ENCODE measurements at regions not wholly inside any gene's neighbourhood (a gene's known extent, or its start where the extent isn't known, plus 50 kb on each side); places are given as distances from the start of the nearest gene placed in this dataset.

DNA sequence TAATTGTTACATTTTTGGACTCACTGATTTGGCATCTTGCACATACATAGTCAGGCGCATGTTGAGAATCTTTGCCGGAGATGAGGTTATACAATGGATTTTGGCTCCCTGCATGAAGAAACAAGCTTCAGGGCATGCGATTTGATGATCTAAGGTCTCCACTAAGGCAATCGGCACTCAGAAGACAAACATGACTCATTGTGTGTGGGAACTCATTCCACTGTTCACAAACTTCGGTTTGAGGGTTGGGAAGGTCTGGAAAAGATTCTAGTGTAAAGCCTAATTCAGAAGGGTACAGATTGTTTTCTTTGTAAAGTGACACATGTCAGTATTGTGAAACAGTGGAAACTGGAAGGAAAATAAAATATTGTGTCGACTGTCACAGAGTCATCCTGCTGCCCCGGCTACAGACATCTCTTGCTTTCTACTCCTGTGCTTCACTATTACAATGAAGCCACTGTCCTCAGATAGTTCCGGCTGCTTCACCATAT lies 192.6 kb upstream of the HMGA2 start:
- Histone ChIP-seq H3K27me3 (replicated peaks) (no peaks in the 10 kb centered on the region), H3K4me1 (replicated peaks) (peaks cover 38% of the 10 kb centered on the region), H3K27ac (peak overlapping the region; percentile 87), H3K36me3 (no peaks in the 10 kb centered on the region), H3K4me3 (no peak overlapping the region), H3K9me3 (replicated peaks) (no peaks in the 10 kb centered on the region)
- peak; percentile 89 to 94 for DNase-seq (ENCODE audit: low read depth in 1 of 2, low spot score in 2 of 2)

DNA sequence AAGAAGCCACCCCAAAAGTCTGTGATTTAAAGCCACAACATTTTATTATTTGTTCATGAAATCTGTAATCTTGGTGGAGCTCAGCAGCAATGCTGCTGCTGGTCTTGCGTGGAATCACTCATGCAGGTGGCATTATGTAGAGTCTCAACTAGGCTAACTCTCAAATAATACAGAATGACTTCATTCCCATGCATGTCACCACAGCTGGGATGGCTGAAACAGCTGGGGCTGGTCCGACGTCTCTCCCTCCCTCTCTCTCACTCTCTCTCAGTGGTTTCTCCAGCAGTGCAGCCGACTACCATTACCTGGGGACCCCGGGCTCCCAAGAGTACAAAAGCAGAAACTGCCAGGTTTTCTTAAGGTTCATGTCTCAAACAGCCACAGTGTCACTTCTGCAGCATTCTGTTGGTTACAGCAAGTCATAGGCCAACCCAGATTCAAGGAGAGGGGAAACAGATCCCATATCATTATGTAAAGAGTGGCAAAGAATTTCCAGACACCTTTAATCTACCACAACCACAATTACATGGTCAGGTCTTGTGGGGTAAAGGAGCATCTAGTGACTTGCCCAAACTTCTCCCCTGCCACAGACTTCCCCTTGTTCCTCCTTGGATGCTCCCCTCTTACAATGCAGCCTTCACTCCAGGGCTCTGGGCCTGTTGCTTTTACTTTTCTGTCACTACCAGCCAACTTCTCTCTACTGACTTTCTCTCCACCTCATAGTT lies 192.0 kb upstream of the HMGA2 start:
- no peaks in the 10 kb centered on the region for H3K27me3 ChIP-seq (replicated peaks)
- no peaks in the 10 kb centered on the region for H3K36me3 ChIP-seq
- H3K4me3 ChIP-seq, result no peak overlapping the region
- no peaks in the 10 kb centered on the region for H3K9me3 ChIP-seq (replicated peaks)
- H3K4me1 ChIP-seq (replicated peaks), result peaks cover 38% of the 10 kb centered on the region
- peak overlapping the region; percentile 87 for H3K27ac ChIP-seq
- DNase-seq (ENCODE audit: low read depth in 1 of 2, low spot score in 2 of 2), result no peak

DNA sequence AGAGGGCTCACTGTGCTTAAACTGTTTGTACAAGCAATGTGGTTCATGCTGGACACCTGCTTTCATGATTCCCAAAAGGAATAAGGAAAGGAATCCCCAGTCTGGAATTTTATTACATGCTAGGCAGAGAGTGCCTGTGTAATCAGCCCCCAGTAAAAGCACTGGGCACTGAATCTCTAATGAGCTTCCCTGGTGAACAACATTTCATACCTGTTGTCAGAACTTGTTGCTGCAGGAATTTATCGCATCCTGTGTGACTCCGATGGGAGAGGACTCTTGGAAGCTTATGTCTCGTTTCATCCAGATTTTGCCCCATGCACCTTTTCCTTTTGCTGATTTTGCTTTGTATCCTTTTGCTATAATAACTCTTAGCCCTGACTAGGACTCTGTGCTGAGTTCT lies 190.2 kb upstream of the HMGA2 start:
- Histone ChIP-seq H3K4me1 (replicated peaks) (peaks cover 48% of the 10 kb centered on the region), H3K4me3 (no peak overlapping the region), H3K36me3 (no peaks in the 10 kb centered on the region), H3K27me3 (replicated peaks) (no peaks in the 10 kb centered on the region), H3K9me3 (replicated peaks) (no peaks in the 10 kb centered on the region), H3K27ac (no peak overlapping the region)
- no peak for DNase-seq (ENCODE audit: low read depth in 1 of 2, low spot score in 2 of 2)

DNA sequence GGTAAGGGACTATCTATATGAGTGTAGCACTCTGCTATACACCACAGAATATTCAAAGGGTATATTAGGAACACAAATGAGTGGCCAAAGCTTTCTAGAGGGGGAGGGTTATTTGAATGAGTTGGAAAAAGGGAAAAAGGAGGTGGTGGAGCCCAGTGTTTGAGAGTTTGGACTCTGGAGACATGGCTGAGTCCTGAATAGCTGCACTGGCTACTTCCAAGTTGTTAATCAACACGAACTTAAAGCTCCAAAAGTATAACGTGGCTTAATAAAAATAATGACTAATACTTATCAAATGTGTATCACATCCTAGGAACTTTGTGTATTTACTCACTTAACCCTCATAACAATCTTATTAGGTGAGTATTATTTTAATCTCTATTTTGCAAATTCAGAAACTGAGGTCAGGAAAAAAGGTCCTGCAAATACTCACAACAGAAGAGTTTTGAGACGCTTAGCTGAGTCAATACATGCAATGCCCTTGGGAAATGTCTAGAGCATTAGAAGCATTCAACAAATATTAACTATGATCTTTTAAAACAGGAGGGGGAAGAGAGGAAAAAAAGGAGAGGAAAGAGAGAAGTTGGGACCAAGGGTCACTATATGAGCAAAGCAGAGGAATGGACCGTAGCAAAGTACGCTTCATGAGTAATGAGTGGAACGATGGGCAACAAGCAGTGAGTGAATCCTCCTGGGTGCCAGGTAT lies 189.5 kb upstream of the HMGA2 start:
- no peaks in the 10 kb centered on the region for H3K27me3 ChIP-seq (replicated peaks)
- H3K4me3 ChIP-seq, result no peak overlapping the region
- H3K9me3 ChIP-seq (replicated peaks), result no peaks in the 10 kb centered on the region
- H3K4me1 ChIP-seq (replicated peaks), result peaks cover 48% of the 10 kb centered on the region
- H3K36me3 ChIP-seq, result no peaks in the 10 kb centered on the region
- no peak overlapping the region for H3K27ac ChIP-seq
- DNase-seq (ENCODE audit: low read depth in 1 of 2, low spot score in 2 of 2), result no peak

DNA sequence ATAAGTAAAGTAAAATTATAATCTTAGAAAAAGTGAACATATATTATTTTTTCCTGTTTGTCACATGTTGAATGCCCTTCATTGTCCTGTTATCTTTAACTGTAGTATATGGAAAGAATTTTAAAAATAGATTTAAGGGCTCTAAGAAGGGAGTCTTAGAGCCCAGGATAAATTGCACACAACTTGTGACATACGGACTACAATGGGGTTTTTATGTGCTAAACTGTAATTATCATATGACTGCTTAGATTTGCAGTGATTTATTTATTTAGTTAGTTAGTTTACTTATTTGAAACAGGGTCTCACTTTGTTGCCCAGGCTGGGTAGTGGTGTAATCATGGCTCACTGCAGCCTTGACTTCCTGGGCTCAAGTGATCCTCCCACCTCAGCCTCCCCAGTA lies 187.8 kb upstream of the HMGA2 start:
- Histone ChIP-seq H3K27ac (no peak overlapping the region), H3K27me3 (replicated peaks) (no peaks in the 10 kb centered on the region), H3K4me1 (replicated peaks) (peaks cover 38% of the 10 kb centered on the region), H3K4me3 (no peak overlapping the region), H3K36me3 (no peaks in the 10 kb centered on the region), H3K9me3 (replicated peaks) (no peaks in the 10 kb centered on the region)
- DNase-seq (ENCODE audit: low read depth in 1 of 2, low spot score in 2 of 2), result no peak

DNA sequence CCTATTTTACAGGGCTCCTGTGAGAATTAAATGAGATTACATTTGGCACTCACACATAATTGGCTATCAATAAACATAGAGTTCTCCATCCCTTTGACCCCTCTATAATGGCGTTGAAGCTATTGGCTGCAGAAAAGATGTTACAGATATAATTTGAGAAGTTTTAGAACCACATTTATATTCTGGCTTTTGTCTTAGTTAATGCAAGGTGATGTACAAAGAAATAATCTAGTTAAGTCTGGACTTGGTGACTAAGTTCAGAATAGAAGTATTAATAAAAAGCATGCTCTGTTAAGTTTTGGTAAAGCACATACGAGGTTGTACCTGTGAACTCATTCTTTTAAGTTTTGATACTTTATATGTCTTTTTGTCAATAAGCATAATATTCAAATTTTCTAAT lies 187.1 kb upstream of the HMGA2 start:
- no peak for DNase-seq (ENCODE audit: low read depth in 1 of 2, low spot score in 2 of 2)
- Histone ChIP-seq H3K27ac (no peak overlapping the region), H3K4me1 (replicated peaks) (peaks cover 33% of the 10 kb centered on the region), H3K27me3 (replicated peaks) (no peaks in the 10 kb centered on the region), H3K36me3 (no peaks in the 10 kb centered on the region), H3K9me3 (replicated peaks) (no peaks in the 10 kb centered on the region), H3K4me3 (no peak overlapping the region)

DNA sequence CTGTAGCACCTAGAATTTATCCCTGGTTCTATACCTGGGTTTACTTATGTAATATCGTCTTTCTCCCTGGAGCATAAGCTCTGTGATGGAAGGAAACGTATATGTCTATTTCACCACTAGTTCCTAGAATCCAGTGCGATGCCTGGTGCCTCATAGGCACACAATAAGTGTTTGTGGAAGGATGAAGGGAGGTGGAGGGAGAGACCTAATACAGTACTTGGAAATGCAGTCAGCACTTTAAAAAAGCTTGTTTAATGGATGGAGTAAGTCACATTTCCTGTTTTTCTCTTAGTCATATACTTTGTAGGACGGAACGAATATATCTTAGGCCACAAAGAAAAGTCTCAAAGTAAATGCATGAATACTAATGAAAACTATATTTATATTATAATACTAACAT lies 186.5 kb upstream of the HMGA2 start:
- no peaks in the 10 kb centered on the region for H3K36me3 ChIP-seq
- peaks cover 27% of the 10 kb centered on the region for H3K4me1 ChIP-seq (replicated peaks)
- no peak overlapping the region for H3K27ac ChIP-seq
- no peaks in the 10 kb centered on the region for H3K9me3 ChIP-seq (replicated peaks)
- DNase-seq (ENCODE audit: low read depth in 1 of 2, low spot score in 2 of 2), result no peak
- no peak overlapping the region for H3K4me3 ChIP-seq
- H3K27me3 ChIP-seq (replicated peaks), result no peaks in the 10 kb centered on the region

DNA sequence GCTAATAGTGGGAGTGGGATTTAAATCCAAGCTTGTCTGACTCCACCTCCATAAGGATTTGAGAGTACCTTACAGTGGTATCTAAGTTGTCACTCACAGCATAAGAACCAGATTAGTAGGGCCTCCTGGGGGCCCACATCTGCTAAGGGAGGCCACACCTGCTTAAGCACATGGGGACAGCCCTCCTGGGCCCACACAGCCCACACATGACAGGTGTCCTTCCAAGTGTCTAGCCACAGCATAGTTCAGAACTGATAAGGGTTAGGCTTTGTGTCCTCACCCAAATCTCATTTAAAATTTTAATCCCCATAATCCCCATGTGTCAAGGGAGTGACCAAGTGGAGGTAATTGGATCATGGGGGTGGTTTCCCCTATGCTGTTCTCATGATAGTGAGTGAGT lies 186.0 kb upstream of the HMGA2 start:
- Histone ChIP-seq H3K27ac (no peak overlapping the region), H3K4me1 (replicated peaks) (peaks cover 25% of the 10 kb centered on the region), H3K27me3 (replicated peaks) (no peaks in the 10 kb centered on the region), H3K36me3 (no peaks in the 10 kb centered on the region), H3K9me3 (replicated peaks) (no peaks in the 10 kb centered on the region), H3K4me3 (no peak overlapping the region)
- no peak for DNase-seq (ENCODE audit: low read depth in 1 of 2, low spot score in 2 of 2)

DNA sequence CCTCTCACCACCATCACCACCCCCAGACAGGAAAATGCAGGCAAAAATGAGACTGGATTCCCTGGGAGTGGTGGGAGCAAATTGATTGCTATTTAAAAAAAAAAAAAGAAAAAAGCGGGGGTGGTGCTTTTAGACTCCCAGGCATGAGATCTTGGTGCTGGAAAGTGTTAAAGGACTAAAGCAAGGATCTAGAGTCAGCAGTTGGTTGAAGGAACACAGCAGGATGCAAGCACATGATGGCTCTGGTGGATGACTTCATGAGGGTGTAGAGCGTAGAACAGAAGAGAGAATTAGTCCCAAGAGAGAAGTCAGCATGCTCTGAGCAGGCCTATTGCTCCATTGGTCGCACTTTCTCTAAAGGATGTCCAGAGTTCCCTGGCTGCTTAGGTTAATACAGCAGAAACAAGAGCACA lies 183.8 kb upstream of the HMGA2 start:
- Histone ChIP-seq H3K36me3 (no peaks in the 10 kb centered on the region), H3K4me3 (no peak overlapping the region), H3K27ac (no peak overlapping the region), H3K4me1 (replicated peaks) (peaks cover 11% of the 10 kb centered on the region), H3K27me3 (replicated peaks) (no peaks in the 10 kb centered on the region), H3K9me3 (replicated peaks) (no peaks in the 10 kb centered on the region)
- no peak for DNase-seq (ENCODE audit: low read depth in 1 of 2, low spot score in 2 of 2)

DNA sequence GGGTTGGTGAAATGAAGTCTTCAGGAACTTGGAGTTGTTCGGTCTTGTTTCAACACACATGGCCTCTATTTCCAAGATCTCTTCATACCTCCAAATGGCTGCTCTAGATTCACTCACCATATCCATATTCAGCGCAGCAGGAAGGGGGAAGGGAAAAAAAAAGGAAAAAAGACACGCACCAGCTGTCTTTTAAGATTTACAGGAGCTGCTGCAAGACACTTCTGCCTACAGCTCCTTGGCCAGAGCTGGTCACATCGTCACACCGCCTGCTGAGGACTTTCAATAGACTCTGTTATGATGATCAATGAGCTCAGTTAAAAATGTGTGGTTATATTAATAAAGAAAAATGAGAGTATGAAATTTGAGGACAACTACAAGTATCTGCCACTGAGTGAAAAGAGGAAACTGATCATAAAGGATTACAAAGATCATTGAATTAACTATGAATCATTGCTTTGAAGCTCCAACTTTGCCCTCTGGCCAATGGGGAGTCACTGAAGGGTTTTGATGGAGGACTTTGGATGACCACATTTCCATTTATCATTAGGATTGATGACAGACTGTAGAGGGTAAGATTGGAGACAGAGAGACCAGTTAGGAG lies 182.1 kb upstream of the HMGA2 start:
- Histone ChIP-seq H3K27ac (no peak overlapping the region), H3K9me3 (replicated peaks) (no peaks in the 10 kb centered on the region), H3K36me3 (no peaks in the 10 kb centered on the region), H3K27me3 (replicated peaks) (no peaks in the 10 kb centered on the region), H3K4me1 (replicated peaks) (peaks cover 10% of the 10 kb centered on the region), H3K4me3 (no peak overlapping the region)
- no peak for DNase-seq (ENCODE audit: low read depth in 1 of 2, low spot score in 2 of 2)

DNA sequence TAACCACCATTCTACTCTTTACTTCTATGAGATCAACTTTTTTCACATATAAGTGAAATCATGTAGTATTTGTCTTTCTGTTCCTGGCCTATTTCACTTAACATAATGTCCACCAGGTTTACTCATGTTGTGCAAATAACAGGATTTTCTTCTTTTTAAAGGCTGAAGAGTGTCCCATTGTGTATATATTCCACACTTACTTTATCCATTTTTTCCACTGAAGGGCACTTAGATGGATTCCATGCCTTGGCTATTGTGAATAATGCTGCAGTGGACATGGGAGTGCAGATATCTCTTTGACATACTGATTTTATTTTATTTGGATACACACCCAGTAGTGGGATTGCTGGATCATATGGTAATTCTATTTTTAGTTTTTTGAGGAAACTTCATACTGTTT lies 181.1 kb upstream of the HMGA2 start:
- H3K27ac ChIP-seq, result no peak overlapping the region
- H3K27me3 ChIP-seq (replicated peaks), result no peaks in the 10 kb centered on the region
- peaks cover 6% of the 10 kb centered on the region for H3K4me1 ChIP-seq (replicated peaks)
- DNase-seq (ENCODE audit: low read depth in 1 of 2, low spot score in 2 of 2), result no peak
- H3K9me3 ChIP-seq (replicated peaks), result no peaks in the 10 kb centered on the region
- no peaks in the 10 kb centered on the region for H3K36me3 ChIP-seq
- H3K4me3 ChIP-seq, result no peak overlapping the region

DNA sequence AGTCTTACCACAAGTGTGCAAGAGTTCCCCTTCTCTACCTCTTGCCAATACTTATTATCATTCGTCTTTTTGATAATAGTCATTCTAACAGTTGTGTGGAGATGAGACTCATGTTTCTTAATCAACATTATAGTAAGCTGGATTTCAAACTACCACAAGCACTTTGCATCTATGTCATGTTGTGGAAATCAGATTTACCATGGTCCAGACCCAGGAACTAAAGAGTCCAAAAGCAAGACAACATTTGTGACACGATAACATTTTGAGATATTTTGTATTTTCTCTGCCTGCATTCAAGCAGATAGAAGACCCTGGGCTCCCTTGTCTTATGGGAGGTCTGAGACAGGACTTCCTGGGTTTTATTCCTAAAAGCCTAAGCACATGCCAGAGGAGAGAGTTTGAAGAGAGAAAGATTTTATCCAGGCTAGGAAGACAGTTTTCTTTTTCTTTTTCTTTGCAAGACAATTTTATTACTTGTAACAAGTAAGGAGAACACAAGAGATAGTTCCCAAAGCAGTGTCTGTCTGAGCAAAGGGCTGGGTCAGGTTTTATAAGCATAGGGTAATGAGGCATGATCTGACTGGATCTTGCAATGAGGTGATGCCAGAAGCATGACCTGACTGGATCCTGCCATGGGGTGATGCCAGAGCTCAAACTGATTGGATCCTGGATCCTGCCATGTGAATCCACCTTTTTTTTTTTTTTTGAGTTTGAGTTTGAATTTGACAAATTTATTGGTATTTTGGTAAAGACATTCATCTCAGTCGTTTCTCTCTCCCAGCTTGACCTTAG lies 180.5 kb upstream of the HMGA2 start:
- no peak overlapping the region for H3K27ac ChIP-seq

DNA sequence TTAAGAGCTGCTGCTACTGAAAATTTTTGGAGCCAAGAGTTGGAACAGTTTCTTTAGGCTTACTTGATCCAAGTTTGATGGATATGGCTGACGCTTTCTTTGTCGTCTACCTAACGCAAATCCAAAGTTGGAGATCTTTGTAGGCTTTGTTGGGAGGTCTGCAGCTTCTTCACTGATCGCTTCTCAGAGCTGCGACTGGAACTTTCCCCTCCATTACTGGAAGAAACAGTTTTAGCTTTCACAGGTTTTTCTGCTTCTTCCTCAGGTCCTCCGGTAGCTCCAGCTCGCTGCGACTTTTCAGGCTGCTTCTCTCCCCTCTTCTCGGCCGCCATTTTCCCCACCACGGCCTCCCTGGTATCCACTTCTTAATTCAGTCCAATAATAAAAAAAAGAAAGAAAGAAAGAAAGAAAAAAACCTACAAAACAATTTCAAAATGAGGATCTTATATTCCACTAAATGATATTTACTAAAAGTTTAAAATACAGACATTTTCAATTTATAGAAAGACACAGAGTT lies 178.1 kb upstream of the HMGA2 start:
- Histone ChIP-seq H3K4me1 (replicated peaks) (peaks cover 22% of the 10 kb centered on the region), H3K9me3 (replicated peaks) (peaks cover 12% of the 10 kb centered on the region; the same call in 1 of the 2 replicates), H3K27ac (no peak overlapping the region), H3K36me3 (no peaks in the 10 kb centered on the region), H3K4me3 (no peak overlapping the region), H3K27me3 (replicated peaks) (no peaks in the 10 kb centered on the region)
- DNase-seq (ENCODE audit: low read depth in 1 of 2, low spot score in 2 of 2), result no peak

More for the DNA sequence above, 180.5 kb upstream of the HMGA2 start:
- H3K27me3 ChIP-seq (replicated peaks), result no peaks in the 10 kb centered on the region
- H3K4me1 ChIP-seq (replicated peaks), result peaks cover 10% of the 10 kb centered on the region
- no peaks in the 10 kb centered on the region for H3K9me3 ChIP-seq (replicated peaks)
- no peak overlapping the region for H3K4me3 ChIP-seq
- H3K36me3 ChIP-seq, result no peaks in the 10 kb centered on the region
- no peak for DNase-seq (ENCODE audit: low read depth in 1 of 2, low spot score in 2 of 2)

All from SJSA1 (cell line).